ENCODE measurements at regions not wholly inside any gene's neighbourhood (a gene's known extent, or its start where the extent isn't known, plus 50 kb on each side); places are given as distances from the start of the nearest gene placed in this dataset.

DNA sequence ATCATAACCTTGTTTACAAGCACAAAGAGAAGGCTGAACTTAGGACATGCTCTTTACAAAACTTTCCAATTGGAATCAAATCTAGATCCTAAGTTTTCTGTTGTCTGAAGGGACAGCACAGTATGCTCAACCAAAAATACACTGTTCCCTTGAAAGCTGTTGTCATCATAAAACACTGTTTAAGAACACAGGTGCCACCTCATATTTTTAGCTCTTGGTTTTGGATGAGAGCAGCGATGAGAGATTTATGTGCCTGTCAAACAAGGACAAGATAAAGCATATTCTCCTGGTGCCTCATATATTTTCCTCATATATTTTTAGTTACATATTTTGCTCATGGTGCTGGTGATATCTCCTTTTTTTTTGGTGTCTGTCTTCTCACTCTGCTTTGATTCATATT is 788.4 kb downstream of the AACS start:
- TF ChIP-seq, protein P1, sequence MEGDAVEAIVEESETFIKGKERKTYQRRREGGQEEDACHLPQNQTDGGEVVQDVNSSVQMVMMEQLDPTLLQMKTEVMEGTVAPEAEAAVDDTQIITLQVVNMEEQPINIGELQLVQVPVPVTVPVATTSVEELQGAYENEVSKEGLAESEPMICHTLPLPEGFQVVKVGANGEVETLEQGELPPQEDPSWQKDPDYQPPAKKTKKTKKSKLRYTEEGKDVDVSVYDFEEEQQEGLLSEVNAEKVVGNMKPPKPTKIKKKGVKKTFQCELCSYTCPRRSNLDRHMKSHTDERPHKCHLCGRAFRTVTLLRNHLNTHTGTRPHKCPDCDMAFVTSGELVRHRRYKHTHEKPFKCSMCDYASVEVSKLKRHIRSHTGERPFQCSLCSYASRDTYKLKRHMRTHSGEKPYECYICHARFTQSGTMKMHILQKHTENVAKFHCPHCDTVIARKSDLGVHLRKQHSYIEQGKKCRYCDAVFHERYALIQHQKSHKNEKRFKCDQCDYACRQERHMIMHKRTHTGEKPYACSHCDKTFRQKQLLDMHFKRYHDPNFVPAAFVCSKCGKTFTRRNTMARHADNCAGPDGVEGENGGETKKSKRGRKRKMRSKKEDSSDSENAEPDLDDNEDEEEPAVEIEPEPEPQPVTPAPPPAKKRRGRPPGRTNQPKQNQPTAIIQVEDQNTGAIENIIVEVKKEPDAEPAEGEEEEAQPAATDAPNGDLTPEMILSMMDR (IDR thresholded peaks at IDR 0.05): no peak
- no peak for TF ChIP-seq POLR2A (IDR thresholded peaks at IDR 0.05)
